HG03571 (cell line): ENCODE measurements at regions not wholly inside any gene's neighbourhood (a gene's known extent, or its start where the extent isn't known, plus 50 kb on each side); places are given as distances from the start of the nearest gene placed in this dataset.

Experiments used
- ATAC-seq: cut with Tn5 transposase; IDR thresholded peaks from one replicate; pipeline ENCODE4 v1.9.1; 2021; ENCODE audit not compliant: unreplicated experiment

- ATAC-seq: no peak
Measured at GRCh38 chr14:104421892-104422828, 157.4 kb upstream of the C14orf180 start.

DNA sequence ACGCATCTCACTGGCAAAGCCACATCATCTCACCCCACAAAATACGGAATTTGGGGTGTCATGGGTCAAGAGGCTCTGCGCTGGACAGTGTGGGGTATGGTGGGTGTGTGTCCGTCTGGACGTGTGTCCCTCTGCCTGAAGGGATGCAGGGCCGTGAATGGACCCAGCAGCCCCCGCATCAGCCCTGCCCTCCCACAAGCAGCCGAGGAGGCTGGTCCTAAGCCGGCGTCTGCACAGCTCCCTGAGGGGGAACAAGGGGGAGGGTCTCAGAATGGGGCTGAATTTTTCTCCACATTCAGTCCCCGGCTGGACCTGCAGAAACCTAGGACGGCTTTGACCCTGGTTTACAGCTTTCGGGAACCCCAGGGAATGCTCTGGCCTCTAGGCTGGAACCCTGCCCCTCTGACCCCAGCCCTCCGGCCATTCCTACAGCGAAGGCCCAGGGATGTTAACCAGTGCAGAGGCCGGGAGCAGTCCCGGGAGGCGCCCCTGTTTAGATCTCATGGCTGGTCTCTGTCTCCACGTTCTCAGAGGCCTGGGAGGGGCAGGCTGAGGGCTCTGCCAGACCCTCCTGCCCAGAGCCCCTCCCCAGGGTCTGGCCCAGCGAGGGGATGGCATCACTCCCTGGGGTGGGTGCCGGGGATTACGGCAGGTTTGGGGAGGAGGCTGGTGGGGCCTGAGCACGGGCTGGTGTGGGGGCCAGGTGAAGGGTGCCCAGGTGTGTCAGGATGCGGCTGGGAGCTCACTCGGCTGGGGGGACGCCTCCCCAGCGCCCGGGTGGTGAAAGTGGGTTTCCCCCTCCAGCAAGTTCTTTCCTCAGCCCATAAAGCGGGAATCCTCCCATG is 156.5 kb upstream of the C14orf180 start:
- ATAC-seq: no peak

GRCh38 chr14:104423701-104424405 is 155.7 kb upstream of the C14orf180 start:
- ATAC-seq: no peak

DNA sequence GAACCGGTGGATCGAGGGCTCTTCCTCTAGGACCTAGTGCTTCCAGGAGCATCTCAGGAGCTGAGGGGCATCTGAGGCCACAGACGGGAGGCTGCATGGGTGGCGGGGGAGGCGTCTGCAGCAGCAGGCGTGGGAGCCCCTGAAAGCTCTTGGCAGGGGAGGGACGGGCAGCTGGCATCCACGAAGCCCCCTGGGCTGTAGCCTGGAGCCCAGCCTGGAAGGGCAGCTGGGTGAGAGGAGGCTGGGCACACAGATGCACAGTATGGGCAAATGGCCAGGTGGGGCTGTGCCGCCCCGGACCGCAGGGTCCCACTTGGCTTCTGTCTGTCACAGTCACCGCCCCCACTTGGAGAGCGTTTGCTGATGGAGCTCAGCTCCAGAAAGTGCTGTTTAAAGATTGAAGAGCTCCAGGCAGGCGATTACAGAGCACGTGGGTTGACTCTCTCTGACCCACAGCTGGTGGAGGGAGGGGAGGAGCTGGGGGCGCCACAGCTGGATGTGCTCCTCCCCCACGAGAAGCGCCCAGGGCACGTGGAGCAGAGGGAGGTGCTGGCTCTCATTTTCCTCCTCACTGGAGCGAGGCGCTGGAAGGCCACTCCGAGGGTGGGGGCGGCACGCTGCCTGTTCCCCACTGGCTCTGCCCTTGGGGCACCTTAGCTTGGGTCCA is 155.0 kb upstream of the C14orf180 start:
- ATAC-seq: no peak

DNA sequence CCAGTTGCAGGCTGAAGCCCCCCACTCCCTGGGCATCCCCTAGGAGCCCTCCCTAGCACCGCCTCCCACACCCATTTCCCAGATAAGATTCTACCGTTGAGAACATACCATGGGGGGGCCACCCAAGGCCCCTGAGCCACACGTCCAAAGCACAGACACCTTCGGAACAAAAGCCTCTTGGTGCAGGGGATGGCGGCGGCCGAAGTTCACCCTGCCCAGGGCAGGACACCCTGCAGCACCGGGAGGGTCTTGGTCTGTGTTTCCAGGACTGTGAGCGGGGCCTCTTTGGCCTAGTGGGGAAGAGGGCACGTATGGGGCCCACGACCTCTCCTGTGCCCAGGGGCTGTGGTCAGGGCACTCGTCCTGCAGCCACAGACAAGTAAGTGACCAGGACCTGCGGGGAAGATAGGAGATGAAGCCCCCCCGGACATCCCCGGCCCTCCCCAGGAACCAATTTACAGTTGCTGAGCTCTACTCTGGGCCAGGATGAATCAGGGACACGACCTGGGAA is 154.3 kb upstream of the C14orf180 start:
- no peak for ATAC-seq

GRCh38 chr14:104425763-104426646 is 153.6 kb upstream of the C14orf180 start:
- no peak for ATAC-seq

- ATAC-seq: no peak
Measured at GRCh38 chr14:104427131-104427851, 152.3 kb upstream of the C14orf180 start.

GRCh38 chr14:104428333-104428851 is 151.2 kb upstream of the C14orf180 start:
- no peak for ATAC-seq

GRCh38 chr14:104428860-104429259 is 150.7 kb upstream of the C14orf180 start:
- no peak for ATAC-seq

- ATAC-seq: no peak
Measured at GRCh38 chr14:104429291-104429861, 150.2 kb upstream of the C14orf180 start.

GRCh38 chr14:104431351-104431928 is 148.1 kb upstream of the C14orf180 start:
- ATAC-seq: no peak

- no peak for ATAC-seq
Measured at GRCh38 chr14:104431929-104432541, 147.5 kb upstream of the C14orf180 start.

DNA sequence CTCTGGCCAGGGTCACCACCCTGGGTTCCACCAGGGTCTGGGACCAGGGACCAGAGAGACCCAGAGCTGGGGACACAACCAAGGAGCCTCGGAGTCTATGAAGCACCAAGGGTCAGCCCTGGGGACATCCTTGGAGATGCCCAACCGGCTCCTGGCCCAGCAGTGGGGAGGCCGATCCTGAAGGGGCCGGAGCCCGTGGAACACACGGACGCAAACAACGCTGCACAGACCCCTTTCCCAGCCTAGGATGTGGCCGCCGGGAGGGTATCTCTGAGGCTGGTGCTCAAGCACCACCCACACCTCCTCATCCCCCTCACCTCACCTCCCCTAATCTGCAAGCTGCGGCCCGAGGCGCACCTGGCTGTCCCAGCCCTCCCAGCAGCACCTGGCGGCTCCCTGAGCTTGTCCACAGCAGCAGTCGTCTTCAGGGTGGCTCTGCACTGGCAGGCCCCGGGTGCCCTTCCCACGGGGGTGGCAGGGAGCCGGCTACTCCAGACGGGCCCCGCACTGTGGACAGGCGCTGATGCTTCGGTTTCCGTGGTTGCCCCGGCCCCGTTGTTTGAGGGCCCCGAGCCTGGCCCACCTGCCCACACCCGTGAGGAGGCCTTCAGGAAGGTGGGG is 146.8 kb upstream of the C14orf180 start:
- ATAC-seq: no peak

GRCh38 chr14:104433401-104434213 is 146.0 kb upstream of the C14orf180 start:
- no peak for ATAC-seq

GRCh38 chr14:104434214-104435076 is 145.1 kb upstream of the C14orf180 start:
- no peak for ATAC-seq
